ENCODE measurements at regions not wholly inside any gene's neighbourhood (a gene's known extent, or its start where the extent isn't known, plus 50 kb on each side); places are given as distances from the start of the nearest gene placed in this dataset.

GRCh38 chr9:1115370-1115769 is 65.2 kb downstream of the DMRT2 start:
- Histone ChIP-seq H3K9ac (ENCODE audit: control insufficient read depth, extremely low read depth, insufficient read depth, low read length) (no peak overlapping the region), H3K4me3 (ENCODE audit: control insufficient read depth in 2 of 3, extremely low read depth in 1 of 3, insufficient read depth in 2 of 3, low read depth in 1 of 3, low read length in 3 of 3) (no peak overlapping the region), H4K20me1 (ENCODE audit: control insufficient read depth, extremely low read depth, insufficient read depth, low read length) (no peaks in the 10 kb centered on the region), H2AFZ (ENCODE audit: control insufficient read depth, low read length) (no peak overlapping the region), H3K9me3 (ENCODE audit: control insufficient read depth, low read depth, low read length) (no peaks in the 10 kb centered on the region), H3K4me2 (ENCODE audit: control insufficient read depth, extremely low read depth, insufficient read depth, low read depth, low read length) (no peak overlapping the region), H3K79me2 (ENCODE audit: control insufficient read depth, insufficient read depth, low read length) (no peaks in the 10 kb centered on the region), H3K27ac (ENCODE audit: control insufficient read depth, insufficient read depth, low read length) (no peak overlapping the region), H3K4me1 (ENCODE audit: control insufficient read depth, extremely low read depth, insufficient read depth, low read length) (no peaks in the 10 kb centered on the region), H3K27me3 (ENCODE audit: control insufficient read depth, extremely low read depth, insufficient read depth, low read length) (no peaks in the 10 kb centered on the region), H3K36me3 (ENCODE audit: control insufficient read depth in 2 of 2, extremely low read depth in 1 of 2, insufficient read depth in 2 of 2, low read length in 2 of 2) (no peaks in the 10 kb centered on the region), H3K9me1 (ENCODE audit: control insufficient read depth, extremely low read depth, insufficient read depth, low read length) (no peaks in the 10 kb centered on the region)
- FAIRE-seq (no peak), DNase-seq (ENCODE audit: low read depth, low spot score) (no peak)
- TF ChIP-seq EZH2 (IDR thresholded peaks at IDR 0.05; ENCODE audit: low read length) (no peak), CTCF (optimal IDR thresholded peaks at IDR 0.05 in 1 of 3, IDR thresholded peaks at IDR 0.05 in 1 of 3, conservative IDR thresholded peaks at IDR 0.05 in 1 of 3; ENCODE audit: extremely low read depth in 1 of 3, insufficient read depth in 2 of 3, low read length in 3 of 3) (no peak)
- dilution Hi-C loops (cut with MboI; ENCODE audit: extremely low pct_ligation_motif_present, low sequenced_read_pairs): no loop called here

GRCh38 chr9:1117439-1117838 is 67.3 kb downstream of the DMRT2 start:
- Histone ChIP-seq H3K27ac (ENCODE audit: control insufficient read depth, insufficient read depth, low read length) (no peak overlapping the region), H3K9me1 (ENCODE audit: control insufficient read depth, extremely low read depth, insufficient read depth, low read length) (no peaks in the 10 kb centered on the region), H3K27me3 (ENCODE audit: control insufficient read depth, extremely low read depth, insufficient read depth, low read length) (no peaks in the 10 kb centered on the region), H4K20me1 (ENCODE audit: control insufficient read depth, extremely low read depth, insufficient read depth, low read length) (no peaks in the 10 kb centered on the region), H3K9me3 (ENCODE audit: control insufficient read depth, low read depth, low read length) (no peaks in the 10 kb centered on the region), H3K9ac (ENCODE audit: control insufficient read depth, extremely low read depth, insufficient read depth, low read length) (no peak overlapping the region), H3K36me3 (ENCODE audit: control insufficient read depth in 2 of 2, extremely low read depth in 1 of 2, insufficient read depth in 2 of 2, low read length in 2 of 2) (no peaks in the 10 kb centered on the region), H3K4me1 (ENCODE audit: control insufficient read depth, extremely low read depth, insufficient read depth, low read length) (no peaks in the 10 kb centered on the region), H3K4me3 (ENCODE audit: control insufficient read depth in 2 of 3, extremely low read depth in 1 of 3, insufficient read depth in 2 of 3, low read depth in 1 of 3, low read length in 3 of 3) (no peak overlapping the region), H2AFZ (ENCODE audit: control insufficient read depth, low read length) (no peak overlapping the region), H3K79me2 (ENCODE audit: control insufficient read depth, insufficient read depth, low read length) (no peaks in the 10 kb centered on the region), H3K4me2 (ENCODE audit: control insufficient read depth, extremely low read depth, insufficient read depth, low read depth, low read length) (no peak overlapping the region)
- dilution Hi-C loops (cut with MboI; ENCODE audit: extremely low pct_ligation_motif_present, low sequenced_read_pairs): no loop called here
- FAIRE-seq (no peak), DNase-seq (ENCODE audit: low read depth, low spot score) (no peak)
- TF ChIP-seq EZH2 (IDR thresholded peaks at IDR 0.05; ENCODE audit: low read length) (no peak), CTCF (optimal IDR thresholded peaks at IDR 0.05 in 1 of 3, IDR thresholded peaks at IDR 0.05 in 1 of 3, conservative IDR thresholded peaks at IDR 0.05 in 1 of 3; ENCODE audit: extremely low read depth in 1 of 3, insufficient read depth in 2 of 3, low read length in 3 of 3) (no peak)
